PC-9 (cell line): ENCODE measurements at regions not wholly inside any gene's neighbourhood (a gene's known extent, or its start where the extent isn't known, plus 50 kb on each side); places are given as distances from the start of the nearest gene placed in this dataset.

Experiments
- EZH2 ChIP-seq: fragments of 200-600 bp; sonication (generic); IDR thresholded peaks from 2 replicates; pipeline ENCODE4 v1.8.0; 2017; ENCODE audit warnings: antibody characterized with exemption, low read depth
- TF ChIP-seq, protein P1 (sequence below): fragments of 200-600 bp; sonication (generic); conservative IDR thresholded peaks from 2 replicates; pipeline ENCODE4 v1.6.1; 2017; ENCODE audit warnings: mixed run types, antibody characterized with exemption, mild to moderate bottlenecking, moderate library complexity

DNA sequence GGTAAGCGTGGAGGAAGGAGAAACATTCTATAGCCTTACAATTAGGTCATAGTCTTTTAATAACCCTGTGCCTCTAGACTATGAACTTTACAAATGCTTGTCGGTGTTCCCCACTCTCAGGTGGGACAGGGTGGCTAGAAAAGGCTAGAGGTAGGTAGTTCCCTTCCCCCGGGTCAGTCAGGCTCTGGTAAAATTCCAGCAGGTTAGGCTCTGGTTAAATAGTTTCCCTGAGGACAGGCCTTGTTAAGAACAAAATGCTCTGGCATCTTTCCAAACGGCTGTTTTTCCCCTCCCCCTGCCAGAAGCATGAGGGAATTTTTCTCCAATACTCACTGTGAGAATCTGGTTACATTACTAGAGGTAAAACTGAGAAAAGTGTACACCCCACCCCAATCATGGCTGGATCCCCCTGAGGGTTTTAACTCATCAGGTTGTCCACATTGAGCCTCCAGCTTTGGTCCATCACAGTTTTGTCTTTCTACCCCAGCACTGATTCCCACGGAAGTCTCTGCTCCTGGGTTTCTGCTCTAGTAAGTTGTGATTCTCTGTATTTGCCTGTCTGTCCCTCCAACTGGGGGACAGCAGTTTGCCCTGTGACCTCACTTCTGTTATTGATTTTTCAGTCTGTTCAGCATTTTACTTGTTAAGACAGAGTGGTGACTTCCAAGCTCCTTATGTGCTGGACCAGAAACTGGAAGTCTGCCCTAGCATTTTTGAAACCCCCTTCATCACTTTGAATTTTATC, 84.7 kb upstream of the ADGRF1 start:
- TF ChIP-seq, protein P1, sequence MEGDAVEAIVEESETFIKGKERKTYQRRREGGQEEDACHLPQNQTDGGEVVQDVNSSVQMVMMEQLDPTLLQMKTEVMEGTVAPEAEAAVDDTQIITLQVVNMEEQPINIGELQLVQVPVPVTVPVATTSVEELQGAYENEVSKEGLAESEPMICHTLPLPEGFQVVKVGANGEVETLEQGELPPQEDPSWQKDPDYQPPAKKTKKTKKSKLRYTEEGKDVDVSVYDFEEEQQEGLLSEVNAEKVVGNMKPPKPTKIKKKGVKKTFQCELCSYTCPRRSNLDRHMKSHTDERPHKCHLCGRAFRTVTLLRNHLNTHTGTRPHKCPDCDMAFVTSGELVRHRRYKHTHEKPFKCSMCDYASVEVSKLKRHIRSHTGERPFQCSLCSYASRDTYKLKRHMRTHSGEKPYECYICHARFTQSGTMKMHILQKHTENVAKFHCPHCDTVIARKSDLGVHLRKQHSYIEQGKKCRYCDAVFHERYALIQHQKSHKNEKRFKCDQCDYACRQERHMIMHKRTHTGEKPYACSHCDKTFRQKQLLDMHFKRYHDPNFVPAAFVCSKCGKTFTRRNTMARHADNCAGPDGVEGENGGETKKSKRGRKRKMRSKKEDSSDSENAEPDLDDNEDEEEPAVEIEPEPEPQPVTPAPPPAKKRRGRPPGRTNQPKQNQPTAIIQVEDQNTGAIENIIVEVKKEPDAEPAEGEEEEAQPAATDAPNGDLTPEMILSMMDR = no peak
- TF ChIP-seq EZH2 = no peak
